ENCODE measurements at regions not wholly inside any gene's neighbourhood (a gene's known extent, or its start where the extent isn't known, plus 50 kb on each side); places are given as distances from the start of the nearest gene placed in this dataset.

DNA sequence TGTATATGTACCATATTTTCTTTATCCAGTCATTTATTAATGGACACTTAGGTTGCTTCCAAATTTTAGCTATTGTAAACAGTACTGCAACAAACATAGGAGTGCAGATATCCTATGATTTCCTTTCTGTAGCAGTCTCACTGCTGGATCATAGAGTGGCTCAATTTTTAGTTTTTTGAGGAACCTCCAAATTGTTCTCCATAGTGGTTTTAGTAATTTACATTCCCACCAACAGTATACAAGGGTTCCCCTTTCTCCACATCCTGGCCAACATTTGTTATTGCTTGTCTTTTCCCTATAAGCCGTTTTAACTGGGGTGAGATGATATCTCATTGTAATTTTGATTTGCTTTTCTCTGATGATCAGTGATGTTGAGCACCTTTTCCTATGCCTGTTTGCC lies 114.3 kb downstream of the TMEM17 start:
- TF ChIP-seq POLR2A (IDR thresholded peaks at IDR 0.05) (no peak), CTCF (IDR thresholded peaks at IDR 0.05) (no peak)
